H1 (cell line): ENCODE measurements at regions not wholly inside any gene's neighbourhood (a gene's known extent, or its start where the extent isn't known, plus 50 kb on each side); places are given as distances from the start of the nearest gene placed in this dataset.

Experiments used
- CTCF ChIA-PET: fragments of 300-600 bp; sonication (Branson Sonifier 250); formaldehyde crosslinking; loops from one replicate; lab custom pipeline; 2021; ENCODE audit not compliant: partially characterized antibody; lab: Charles Lee
- POLR2A ChIA-PET: fragments of 300-600 bp; sonication (Branson Sonifier 250); formaldehyde crosslinking; loops from one replicate; lab custom pipeline; 2021; ENCODE audit warnings: inconsistent platforms; ENCODE audit not compliant: partially characterized antibody; lab: Charles Lee
- DNase-seq, 2 experiments: peaks; one replicate each; pipeline versions ENCODE4 v3.0.0 to v3.0.0-alpha.2; 2010 to 2022; ENCODE audit warnings: low spot score in 2 of 2, low read depth in 1 of 2, mixed read lengths in 1 of 2
- FAIRE-seq: peaks from 2 replicates; lab custom pipeline; 2011; peaks lifted over from hg19 to GRCh38; lab: Jason Lieb, UNC
- H2AFZ ChIP-seq: 2 replicates; pipeline ENCODE4 v1.8.1; 2012; ENCODE audit warnings: low read length, inconsistent platforms
- H2AK5ac ChIP-seq: 2 replicates; pipeline ENCODE4 v1.6.1; 2013; ENCODE audit warnings: low read depth, low read length
- H2BK120ac ChIP-seq: replicated peaks from 2 replicates; pipeline ENCODE3; 2013; ENCODE audit warnings: low read depth, low read length, inconsistent platforms
- H2BK12ac ChIP-seq: 2 replicates; pipeline ENCODE4 v1.6.1; 2013; ENCODE audit warnings: low read depth, low read length
- H2BK15ac ChIP-seq: 2 replicates; pipeline ENCODE4 v1.6.1; 2013; ENCODE audit warnings: low read length
- H2BK20ac ChIP-seq: 2 replicates; pipeline ENCODE4 v1.6.1; 2013; ENCODE audit warnings: low read length
- H2BK5ac ChIP-seq: 2 replicates; pipeline ENCODE4 v1.6.1; 2013; ENCODE audit warnings: low read depth, low read length
- H3K14ac ChIP-seq: 2 replicates; pipeline ENCODE4 v1.6.1; 2013; ENCODE audit warnings: inconsistent platforms; ENCODE audit not compliant: insufficient read length
- H3K18ac ChIP-seq: 2 replicates; pipeline ENCODE4 v1.6.1; 2013; ENCODE audit warnings: low read length; ENCODE audit errors: extremely low read depth
- H3K23ac ChIP-seq: 2 replicates; pipeline ENCODE4 v1.6.1; 2013; ENCODE audit warnings: inconsistent platforms; ENCODE audit not compliant: insufficient read length
- H3K23me2 ChIP-seq: 2 replicates; pipeline ENCODE4 v1.6.1; 2013; ENCODE audit warnings: low read depth, low read length
- H3K27ac ChIP-seq: 2 replicates; pipeline ENCODE4 v1.6.1; 2011; ENCODE audit warnings: low read depth, low read length, inconsistent platforms
- H3K27me3 ChIP-seq, 4 experiments: replicated peaks in 1 of 4; 1 replicate in 1 of 4; 2 replicates in 3 of 4; pipeline versions ENCODE4 v1.6.1 to v1.8.1; 2011 to 2013; ENCODE audit warnings: low read length in 3 of 4, mild to moderate bottlenecking in 3 of 4, inconsistent platforms in 2 of 4, mixed read lengths in 2 of 4, moderate library complexity in 1 of 4; ENCODE audit not compliant: control insufficient read depth in 3 of 4, insufficient read depth in 3 of 4; ENCODE audit errors: extremely low read depth in 1 of 4
- H3K36me3 ChIP-seq, 4 experiments: 2 replicates each; pipeline versions ENCODE4 v1.6.1 to v1.8.1; 2011 to 2013; ENCODE audit warnings: mild to moderate bottlenecking in 4 of 4, low read length in 3 of 4, moderate library complexity in 2 of 4, control low read depth in 1 of 4, inconsistent platforms in 1 of 4; ENCODE audit not compliant: insufficient read depth in 4 of 4, control insufficient read depth in 2 of 4
- H3K4ac ChIP-seq: replicated peaks from 2 replicates; pipeline ENCODE3; 2013; ENCODE audit warnings: low read length, low read depth, mixed read lengths, inconsistent platforms; ENCODE audit not compliant: insufficient read length
- H3K4me1 ChIP-seq, 4 experiments: replicated peaks in 1 of 4; 1 replicate in 1 of 4; 2 replicates in 3 of 4; pipeline versions ENCODE4 v1.6.1 to v1.8.1; 2011 to 2013; ENCODE audit warnings: low read length in 3 of 4, inconsistent platforms in 2 of 4, mixed read lengths in 1 of 4; ENCODE audit not compliant: insufficient read depth in 4 of 4, control insufficient read depth in 3 of 4
- H3K4me2 ChIP-seq, 2 experiments: 2 replicates each; pipeline versions ENCODE4 v1.6.1 to v1.8.1; 2011 to 2013; ENCODE audit warnings: low read depth in 2 of 2, low read length in 2 of 2, control low read depth in 1 of 2, inconsistent platforms in 1 of 2, mild to moderate bottlenecking in 1 of 2; ENCODE audit not compliant: insufficient read depth in 1 of 2
- H3K4me3 ChIP-seq, 4 experiments: fragments of 200-600, 300-600 bp in 1 of 4; sonication (generic), shearing (Covaris generic), sonication (Bioruptor Twin) in 1 of 4; 2 replicates each; pipeline versions ENCODE4 v1.5.1 to v1.8.1; 2011 to 2016; ENCODE audit warnings: low read length in 4 of 4, low read depth in 3 of 4, control low read depth in 2 of 4, inconsistent platforms in 2 of 4, mild to moderate bottlenecking in 2 of 4, mixed read lengths in 1 of 4, moderate library complexity in 1 of 4; ENCODE audit not compliant: insufficient read depth in 2 of 4; ENCODE audit errors: extremely low read depth in 1 of 4
- H3K56ac ChIP-seq: replicated peaks from 2 replicates; pipeline ENCODE3; 2013; ENCODE audit warnings: low read depth, mild to moderate bottlenecking, mixed read lengths, low read length, inconsistent platforms; ENCODE audit not compliant: insufficient read length
- H3K79me1 ChIP-seq: 2 replicates; pipeline ENCODE4 v1.6.1; 2013; ENCODE audit warnings: low read depth, low read length, control low read depth
- H3K79me2 ChIP-seq, 2 experiments: 2 replicates each; pipeline versions ENCODE4 v1.6.1 to v1.8.1; 2012 to 2013; ENCODE audit warnings: low read length in 2 of 2, mild to moderate bottlenecking in 2 of 2, inconsistent platforms in 1 of 2; ENCODE audit not compliant: insufficient read depth in 2 of 2, control insufficient read depth in 1 of 2
- H3K9ac ChIP-seq, 4 experiments: replicated peaks in 1 of 4; 1 replicate in 1 of 4; 2 replicates in 3 of 4; pipeline versions ENCODE4 v1.6.1 to v1.8.1; 2011 to 2013; ENCODE audit warnings: low read depth in 3 of 4, low read length in 3 of 4, control low read depth in 2 of 4, mild to moderate bottlenecking in 2 of 4, moderate library complexity in 2 of 4, inconsistent platforms in 1 of 4; ENCODE audit errors: extremely low read depth in 1 of 4
- H3K9me3 ChIP-seq, 2 experiments: 2 replicates each; pipeline versions ENCODE4 v1.6.1 to v1.8.1; 2012 to 2013; ENCODE audit warnings: mild to moderate bottlenecking in 2 of 2, moderate library complexity in 2 of 2, control low read depth in 1 of 2, inconsistent platforms in 1 of 2, low read depth in 1 of 2, low read length in 1 of 2, mixed read lengths in 1 of 2; ENCODE audit not compliant: insufficient read depth in 2 of 2
- H4K20me1 ChIP-seq, 2 experiments: replicated peaks in 1 of 2; 2 replicates each; pipeline versions ENCODE3 to v1.8.1; 2011 to 2013; ENCODE audit warnings: inconsistent platforms in 2 of 2, low read length in 2 of 2, mild to moderate bottlenecking in 1 of 2; ENCODE audit not compliant: insufficient read depth in 2 of 2, control insufficient read depth in 1 of 2
- H4K5ac ChIP-seq: 2 replicates; pipeline ENCODE4 v1.6.1; 2013; ENCODE audit warnings: low read length, low read depth, mixed read lengths, inconsistent platforms; ENCODE audit not compliant: insufficient read length
- H4K8ac ChIP-seq: 2 replicates; pipeline ENCODE4 v1.8.0; 2013; ENCODE audit warnings: mild to moderate bottlenecking, moderate library complexity, low read length, inconsistent platforms; ENCODE audit not compliant: insufficient read depth; ENCODE audit errors: extremely low read depth
- H4K91ac ChIP-seq: replicated peaks from 2 replicates; pipeline ENCODE3; 2013; ENCODE audit warnings: low read length, mixed read lengths, inconsistent platforms; ENCODE audit not compliant: insufficient read length
- EGR1 ChIP-seq: IDR thresholded peaks from 2 replicates; pipeline ENCODE4 v1.6.1; 2011; ENCODE audit warnings: low read depth, low read length, borderline replicate concordance
- GABPA ChIP-seq: IDR thresholded peaks from 2 replicates; pipeline ENCODE4 v1.6.1; 2011; ENCODE audit warnings: mild to moderate bottlenecking, low read length, moderate library complexity, borderline replicate concordance; ENCODE audit not compliant: insufficient read depth
- JUN ChIP-seq: IDR thresholded peaks from 2 replicates; pipeline ENCODE4 v1.6.1; 2011; ENCODE audit warnings: low read depth, mild to moderate bottlenecking, improper control_type of control experiment, low read length
- JUND ChIP-seq: IDR thresholded peaks from 2 replicates; pipeline ENCODE4 v1.6.1; 2011; ENCODE audit warnings: mild to moderate bottlenecking, improper control_type of control experiment, low read length
- KDM1A ChIP-seq: fragments of 200-600, 300-600 bp; sonication (generic); IDR thresholded peaks from 2 replicates; pipeline ENCODE4 v1.7.1; 2016; ENCODE audit warnings: mild to moderate bottlenecking, low read length, borderline replicate concordance
- KDM5A ChIP-seq: fragments of 200-600 bp; IDR thresholded peaks from 2 replicates; pipeline ENCODE4 v1.7.1; 2012; ENCODE audit warnings: mild to moderate bottlenecking, low read length, inconsistent platforms, mixed read lengths
- NANOG ChIP-seq: IDR thresholded peaks from 2 replicates; pipeline ENCODE4 v1.6.1; 2011; ENCODE audit warnings: low read length, low read depth, mild to moderate bottlenecking, inconsistent platforms; ENCODE audit not compliant: insufficient read depth, poor library complexity, severe bottlenecking
- POLR2AphosphoS5 ChIP-seq: IDR thresholded peaks from 2 replicates; pipeline ENCODE4 v1.6.1; 2011; ENCODE audit warnings: low read depth, low read length
- RXRA ChIP-seq: IDR thresholded peaks from 2 replicates; pipeline ENCODE4 v1.6.1; 2011; ENCODE audit warnings: low read depth, mild to moderate bottlenecking, low read length, moderate library complexity; ENCODE audit not compliant: insufficient read depth
- SIX5 ChIP-seq: IDR thresholded peaks from 2 replicates; pipeline ENCODE4 v1.6.1; 2011; ENCODE audit warnings: mild to moderate bottlenecking, low read depth, low read length
- SP1 ChIP-seq: IDR thresholded peaks from 2 replicates; pipeline ENCODE4 v1.6.1; 2011; ENCODE audit warnings: low read depth, low read length
- SUZ12 ChIP-seq: fragments of 200-600 bp; sonication (generic); IDR thresholded peaks from 2 replicates; pipeline ENCODE4 v1.6.1; 2012; ENCODE audit warnings: mild to moderate bottlenecking, inconsistent platforms, low read length, moderate library complexity, mixed read lengths
- TEAD4 ChIP-seq: IDR thresholded peaks from 2 replicates; pipeline ENCODE4 v1.6.1; 2012; ENCODE audit warnings: low read depth, low read length, inconsistent platforms, mixed read lengths
- WGBS, 2 experiments: shearing (Covaris generic) in 1 of 2; methylation state at CpG; one replicate each; pipeline versions ENCODE4 v1.1.6 to v1.1.7; 2013 to 2015; ENCODE audit warnings: low lambda C conversion rate in 2 of 2, mixed read lengths in 2 of 2, inconsistent platforms in 1 of 2, low coverage in 1 of 2, missing lambda C conversion rate in 1 of 2; ENCODE audit not compliant: insufficient replicate concordance in 2 of 2, insufficient coverage in 1 of 2, insufficient read length in 1 of 2; ENCODE audit errors: extremely low coverage in 1 of 2, missing lambda C conversion rate in 1 of 2; 5-methylcytosine and 5-hydroxymethylcytosine counted together
- TF ChIP-seq, protein P1 (sequence below): IDR thresholded peaks from 2 replicates; pipeline ENCODE4 v1.6.1; 2011; ENCODE audit warnings: low read depth, mild to moderate bottlenecking, low read length; ENCODE audit not compliant: insufficient read depth

DNA sequence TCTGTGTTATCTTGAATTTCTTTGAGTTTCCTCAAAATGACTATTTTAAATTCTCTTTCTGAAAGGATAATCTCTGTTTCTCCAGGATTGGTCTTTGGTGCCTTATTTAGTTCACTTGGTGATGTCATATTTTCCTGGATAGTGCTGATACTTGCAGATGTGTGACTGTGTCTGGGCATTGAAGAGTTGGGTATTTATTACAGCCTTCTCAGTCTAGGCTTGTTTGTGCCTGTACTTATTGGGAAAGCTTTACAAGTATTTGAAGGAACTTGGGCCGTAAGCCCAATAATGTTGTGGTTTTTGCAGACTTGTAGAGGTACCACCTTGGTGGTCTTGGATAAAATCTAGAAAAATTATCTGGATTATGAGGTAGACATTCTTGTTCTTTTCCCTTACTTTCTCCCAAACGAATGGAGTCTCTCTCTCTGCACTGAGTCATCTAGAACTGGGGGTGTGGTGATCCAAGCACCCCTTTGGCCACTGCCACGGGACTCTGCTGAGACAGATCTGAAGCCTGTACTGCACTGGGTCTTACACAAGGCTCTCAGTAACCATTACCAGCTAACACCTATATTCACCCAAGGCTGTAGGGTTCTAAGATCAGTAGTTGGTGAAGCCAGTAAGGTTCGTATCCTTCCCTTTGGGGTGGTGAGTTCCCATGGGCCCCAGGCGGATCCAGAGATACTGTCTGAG, 703.7 kb upstream of the MGAT4C start:
- H2AK5ac ChIP-seq: no peak overlapping the region
- no peak overlapping the region for H2BK120ac ChIP-seq
- H4K5ac ChIP-seq: no peak overlapping the region
- no peaks in the 10 kb centered on the region for H3K4me1 ChIP-seq
- H2BK5ac ChIP-seq: no peak overlapping the region
- H3K79me1 ChIP-seq: no peaks in the 10 kb centered on the region
- DNase-seq: no peak
- ChIA-PET POLR2A (no interaction called here), CTCF (no interaction called here)
- H3K27me3 ChIP-seq: no peaks in the 10 kb centered on the region
- 87% methylated on average over 5 of the region's 5 CpGs; no CpG with 5 or more reads in 1 of the 2 experiments for WGBS, 2 experiments
- no peak overlapping the region for H3K4me3 ChIP-seq
- H4K20me1 ChIP-seq: no peaks in the 10 kb centered on the region
- H3K79me2 ChIP-seq: no peaks in the 10 kb centered on the region
- H3K23ac ChIP-seq: no peak overlapping the region
- no peaks in the 10 kb centered on the region for H3K36me3 ChIP-seq
- FAIRE-seq: no peak
- H4K91ac ChIP-seq: no peak overlapping the region
- H3K9ac ChIP-seq: no peak overlapping the region
- H2BK20ac ChIP-seq: no peak overlapping the region
- no peak overlapping the region for H3K4ac ChIP-seq
- no peak overlapping the region for H4K8ac ChIP-seq
- no peak overlapping the region for H2BK15ac ChIP-seq
- no peak overlapping the region for H2BK12ac ChIP-seq
- peaks cover 0 to 4% of the 10 kb centered on the region in 2 experiments; a peak in 1 of 4 replicates for H3K9me3 ChIP-seq
- H3K27ac ChIP-seq: no peak overlapping the region
- H2AFZ ChIP-seq: no peak overlapping the region
- H3K23me2 ChIP-seq: no peaks in the 10 kb centered on the region
- H3K14ac ChIP-seq: no peak overlapping the region
- no peak overlapping the region for H3K56ac ChIP-seq
- no peak overlapping the region for H3K18ac ChIP-seq
- H3K4me2 ChIP-seq: no peak overlapping the region
- TF ChIP-seq GABPA (no peak), JUND (no peak), KDM5A (no peak), KDM1A (no peak), SIX5 (no peak), RXRA (no peak), SUZ12 (no peak), POLR2AphosphoS5 (no peak), TEAD4 (no peak), SP1 (no peak), JUN (no peak), NANOG (no peak), EGR1 (no peak)
- TF ChIP-seq, protein P1, sequence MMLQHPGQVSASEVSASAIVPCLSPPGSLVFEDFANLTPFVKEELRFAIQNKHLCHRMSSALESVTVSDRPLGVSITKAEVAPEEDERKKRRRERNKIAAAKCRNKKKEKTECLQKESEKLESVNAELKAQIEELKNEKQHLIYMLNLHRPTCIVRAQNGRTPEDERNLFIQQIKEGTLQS: no peak
